Epithelial cell of proximal tubule (primary cell): ENCODE measurements at regions not wholly inside any gene's neighbourhood (a gene's known extent, or its start where the extent isn't known, plus 50 kb on each side); places are given as distances from the start of the nearest gene placed in this dataset.

ENCODE experiments used
- DNase-seq: peaks from one replicate; pipeline ENCODE4 v3.0.0-alpha.2; 2011; ENCODE audit warnings: low read depth
- H3K4me3 ChIP-seq: 2 replicates; pipeline ENCODE4 v1.5.1; 2011; ENCODE audit warnings: low read depth, mild to moderate bottlenecking, low read length
- CTCF ChIP-seq: conservative IDR thresholded peaks from 2 replicates; pipeline ENCODE4 v1.5.1; 2012; ENCODE audit warnings: low read depth, mild to moderate bottlenecking, low read length

DNA sequence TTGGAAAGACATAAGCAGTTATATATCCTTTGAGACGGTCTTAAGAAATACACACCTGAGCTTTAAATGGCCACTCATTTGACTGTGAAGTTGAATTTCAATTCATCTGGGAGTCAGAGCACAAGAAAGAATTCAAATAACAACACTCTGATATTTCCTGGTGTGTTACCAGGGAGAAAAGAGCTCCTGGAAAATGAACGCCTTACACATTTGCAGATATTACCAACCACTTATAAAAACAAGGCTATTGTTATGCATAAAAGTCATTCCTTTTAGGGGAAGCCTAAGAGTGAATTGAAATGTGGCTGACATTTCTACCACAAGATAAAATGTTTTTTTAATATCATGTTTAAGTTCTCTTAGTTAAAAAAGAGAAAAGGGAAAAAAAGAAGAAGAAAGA is 229.2 kb upstream of the PLEKHG7 start:
- TF ChIP-seq CTCF = no peak
- H3K4me3 ChIP-seq = no peak overlapping the region
- no peak for DNase-seq

GRCh38 chr12:92472201-92472600 is 230.6 kb upstream of the PLEKHG7 start:
- H3K4me3 ChIP-seq = no peak overlapping the region
- DNase-seq = no peak
- TF ChIP-seq CTCF = no peak

GRCh38 chr12:92471551-92471950 is 231.2 kb upstream of the PLEKHG7 start:
- DNase-seq = no peak
- TF ChIP-seq CTCF = no peak
- H3K4me3 ChIP-seq = no peak overlapping the region

- TF ChIP-seq CTCF = no peak
- H3K4me3 ChIP-seq = no peak overlapping the region
- no peak for DNase-seq
Observed at GRCh38 chr12:92470608-92471021, 232.2 kb upstream of the PLEKHG7 start.

GRCh38 chr12:92469837-92470236 is 233.0 kb upstream of the PLEKHG7 start:
- TF ChIP-seq CTCF = no peak
- no peak for DNase-seq
- no peak overlapping the region for H3K4me3 ChIP-seq

DNA sequence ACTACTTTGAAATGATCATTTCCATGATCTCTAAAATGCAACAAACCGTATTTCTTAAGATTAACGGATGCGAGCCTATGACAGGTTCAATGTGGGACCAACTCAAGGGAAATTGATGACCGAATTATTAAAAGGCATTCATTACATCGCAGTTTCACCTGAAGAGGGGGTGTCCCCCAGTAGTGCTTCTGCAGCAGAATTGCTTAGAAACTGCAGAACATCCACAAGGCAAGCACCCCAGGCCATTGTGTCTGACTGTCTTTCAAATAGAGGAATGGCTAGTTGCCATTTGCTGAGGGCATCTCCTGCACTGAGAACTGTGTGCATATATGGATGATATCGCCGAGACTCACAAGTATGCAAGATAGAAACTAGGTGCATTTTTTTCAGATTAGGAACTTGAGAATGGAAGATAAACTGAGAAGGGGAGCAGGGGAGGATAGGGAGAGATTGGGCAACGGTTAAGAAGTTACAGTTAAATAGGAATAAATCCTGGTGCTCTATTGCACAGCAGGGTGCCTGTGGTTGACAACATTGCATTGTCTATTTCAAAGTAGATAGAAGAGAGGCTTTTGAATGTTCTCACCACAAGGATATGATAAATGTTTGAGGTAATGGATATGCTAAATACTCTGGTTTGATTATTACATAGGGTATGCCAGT is 234.3 kb upstream of the PLEKHG7 start:
- DNase-seq = no peak
- H3K4me3 ChIP-seq = no peak overlapping the region
- no peak for TF ChIP-seq CTCF

DNA sequence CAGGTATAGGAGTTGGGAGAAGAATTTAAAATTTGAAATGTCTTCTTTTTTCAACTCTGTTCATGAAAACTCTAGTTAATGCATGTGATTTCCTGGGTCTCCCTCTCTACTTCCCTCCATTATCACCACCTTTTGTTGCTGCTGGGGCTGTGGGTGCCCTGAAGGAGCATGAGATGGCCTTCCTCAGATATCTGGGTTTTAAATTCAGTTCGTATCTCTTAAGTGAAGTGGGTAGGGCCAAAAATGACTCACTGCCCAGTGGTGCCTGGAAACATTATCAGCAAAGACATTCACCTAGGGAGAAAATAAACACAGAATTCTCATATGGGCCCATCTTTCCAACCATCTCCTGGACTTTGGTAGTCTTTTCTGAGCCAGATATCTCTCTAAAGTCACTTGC is 234.9 kb upstream of the PLEKHG7 start:
- no peak for TF ChIP-seq CTCF
- H3K4me3 ChIP-seq = no peak overlapping the region
- no peak for DNase-seq
